B cell (primary cell): ENCODE measurements at regions not wholly inside any gene's neighbourhood (a gene's known extent, or its start where the extent isn't known, plus 50 kb on each side); places are given as distances from the start of the nearest gene placed in this dataset.

Source experiments
- EZH2 ChIP-seq: IDR thresholded peaks from 2 replicates; pipeline ENCODE4 v1.6.1; 2012; ENCODE audit warnings: borderline replicate concordance, low read depth, mild to moderate bottlenecking, moderate library complexity, low read length; ENCODE audit not compliant: insufficient read depth, poor library complexity, severe bottlenecking
- TF ChIP-seq, protein P1 (sequence below): fragments of 200-600 bp; IDR thresholded peaks from one replicate; pipeline ENCODE4 v1.8.0; 2022; ENCODE audit warnings: antibody characterized with exemption, mild to moderate bottlenecking

DNA sequence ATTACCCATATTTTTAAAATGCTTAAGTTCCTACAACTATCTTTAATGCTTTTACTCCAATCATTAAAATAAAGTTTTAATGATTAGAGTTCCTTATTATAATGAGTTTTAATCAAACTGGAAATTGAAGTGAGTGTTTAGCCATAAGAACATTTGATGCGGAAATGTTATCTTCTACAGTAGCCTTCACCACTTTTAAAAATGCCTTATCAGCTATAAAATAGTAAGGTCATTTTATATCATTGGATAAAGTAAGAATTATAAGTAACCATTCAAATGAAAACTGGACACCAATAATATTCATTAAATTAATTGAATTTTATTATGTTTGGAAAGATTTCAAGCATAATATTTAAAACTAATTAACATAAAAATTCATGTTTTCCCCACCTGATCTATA, 825.0 kb upstream of the ROBO1 start:
- TF ChIP-seq, protein P1, sequence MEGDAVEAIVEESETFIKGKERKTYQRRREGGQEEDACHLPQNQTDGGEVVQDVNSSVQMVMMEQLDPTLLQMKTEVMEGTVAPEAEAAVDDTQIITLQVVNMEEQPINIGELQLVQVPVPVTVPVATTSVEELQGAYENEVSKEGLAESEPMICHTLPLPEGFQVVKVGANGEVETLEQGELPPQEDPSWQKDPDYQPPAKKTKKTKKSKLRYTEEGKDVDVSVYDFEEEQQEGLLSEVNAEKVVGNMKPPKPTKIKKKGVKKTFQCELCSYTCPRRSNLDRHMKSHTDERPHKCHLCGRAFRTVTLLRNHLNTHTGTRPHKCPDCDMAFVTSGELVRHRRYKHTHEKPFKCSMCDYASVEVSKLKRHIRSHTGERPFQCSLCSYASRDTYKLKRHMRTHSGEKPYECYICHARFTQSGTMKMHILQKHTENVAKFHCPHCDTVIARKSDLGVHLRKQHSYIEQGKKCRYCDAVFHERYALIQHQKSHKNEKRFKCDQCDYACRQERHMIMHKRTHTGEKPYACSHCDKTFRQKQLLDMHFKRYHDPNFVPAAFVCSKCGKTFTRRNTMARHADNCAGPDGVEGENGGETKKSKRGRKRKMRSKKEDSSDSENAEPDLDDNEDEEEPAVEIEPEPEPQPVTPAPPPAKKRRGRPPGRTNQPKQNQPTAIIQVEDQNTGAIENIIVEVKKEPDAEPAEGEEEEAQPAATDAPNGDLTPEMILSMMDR, result no peak
- TF ChIP-seq EZH2, result no peak
